ENCODE measurements at regions not wholly inside any gene's neighbourhood (a gene's known extent, or its start where the extent isn't known, plus 50 kb on each side); places are given as distances from the start of the nearest gene placed in this dataset.
A peak's percentile ranks its signal among the peaks of the same experiment; 100 is the strongest.

GRCh38 chr21:15211491-15212133 lies 146.8 kb upstream of the NRIP1 start (continued):
- TF ChIP-seq, protein P1, sequence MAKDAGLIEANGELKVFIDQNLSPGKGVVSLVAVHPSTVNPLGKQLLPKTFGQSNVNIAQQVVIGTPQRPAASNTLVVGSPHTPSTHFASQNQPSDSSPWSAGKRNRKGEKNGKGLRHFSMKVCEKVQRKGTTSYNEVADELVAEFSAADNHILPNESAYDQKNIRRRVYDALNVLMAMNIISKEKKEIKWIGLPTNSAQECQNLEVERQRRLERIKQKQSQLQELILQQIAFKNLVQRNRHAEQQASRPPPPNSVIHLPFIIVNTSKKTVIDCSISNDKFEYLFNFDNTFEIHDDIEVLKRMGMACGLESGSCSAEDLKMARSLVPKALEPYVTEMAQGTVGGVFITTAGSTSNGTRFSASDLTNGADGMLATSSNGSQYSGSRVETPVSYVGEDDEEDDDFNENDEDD (CRISPR knock-in tag; IDR thresholded peaks at IDR 0.05; ENCODE audit: borderline replicate concordance), result no peak
- TF ChIP-seq BHLHE40 (IDR thresholded peaks at IDR 0.05; ENCODE audit: low read length) (peak; percentile 78), TAF15 (IDR thresholded peaks at IDR 0.05; ENCODE audit: low read depth, low read length, poor library complexity, severe bottlenecking) (no peak), ATF2 (CRISPR knock-in tag; IDR thresholded peaks at IDR 0.05) (peak; percentile 81), ZNF629 (CRISPR knock-in tag; conservative IDR thresholded peaks at IDR 0.05) (peak; percentile 60; the same call in 1 of the 2 replicates), MIER3 (CRISPR knock-in tag; IDR thresholded peaks at IDR 0.05; ENCODE audit: borderline replicate concordance) (peak; percentile 89; the same call in 1 of the 2 replicates), ZNF670 (CRISPR knock-in tag; IDR thresholded peaks at IDR 0.05; ENCODE audit: borderline replicate concordance) (0 out of 2 replicates have a peak, but pooled peaks have one; percentile 49), GABPB1 (CRISPR knock-in tag; IDR thresholded peaks at IDR 0.05) (peak; percentile 38; the same call in 1 of the 2 replicates), MIER2 (CRISPR knock-in tag; IDR thresholded peaks at IDR 0.05) (no peak; the same call in 1 of the 2 replicates), ZNF816 (CRISPR knock-in tag; IDR thresholded peaks at IDR 0.05; ENCODE audit: borderline replicate concordance) (no peak), TARDBP (CRISPR knock-in tag; IDR thresholded peaks at IDR 0.05) (peak; percentile 79; the same call in 1 of the 2 replicates), HMG20B (CRISPR knock-in tag; conservative IDR thresholded peaks at IDR 0.05) (peak; percentile 96), ZNF839 (CRISPR knock-in tag; IDR thresholded peaks at IDR 0.05; ENCODE audit: borderline replicate concordance) (no peak), ZNF335 (CRISPR knock-in tag; IDR thresholded peaks at IDR 0.05) (no peak), ERF (CRISPR knock-in tag; IDR thresholded peaks at IDR 0.05) (peak; percentile 83; the same call in 1 of the 2 replicates), ZNF749 (CRISPR knock-in tag; IDR thresholded peaks at IDR 0.05; ENCODE audit: borderline replicate concordance) (no peak), NR2F2 (IDR thresholded peaks at IDR 0.05; ENCODE audit: borderline replicate concordance, low read depth) (peak; percentile 95), TGIF2 (CRISPR knock-in tag; IDR thresholded peaks at IDR 0.05) (no peak), NFIB (CRISPR knock-in tag; IDR thresholded peaks at IDR 0.05; ENCODE audit: borderline replicate concordance) (no peak), ZBTB42 (CRISPR knock-in tag; IDR thresholded peaks at IDR 0.05) (no peak), ZNF776 (CRISPR knock-in tag; IDR thresholded peaks at IDR 0.05) (no peak)
- TF ChIP-seq, protein P2, sequence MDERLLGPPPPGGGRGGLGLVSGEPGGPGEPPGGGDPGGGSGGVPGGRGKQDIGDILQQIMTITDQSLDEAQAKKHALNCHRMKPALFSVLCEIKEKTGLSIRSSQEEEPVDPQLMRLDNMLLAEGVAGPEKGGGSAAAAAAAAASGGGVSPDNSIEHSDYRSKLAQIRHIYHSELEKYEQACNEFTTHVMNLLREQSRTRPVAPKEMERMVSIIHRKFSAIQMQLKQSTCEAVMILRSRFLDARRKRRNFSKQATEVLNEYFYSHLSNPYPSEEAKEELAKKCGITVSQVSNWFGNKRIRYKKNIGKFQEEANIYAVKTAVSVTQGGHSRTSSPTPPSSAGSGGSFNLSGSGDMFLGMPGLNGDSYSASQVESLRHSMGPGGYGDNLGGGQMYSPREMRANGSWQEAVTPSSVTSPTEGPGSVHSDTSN (CRISPR knock-in tag; IDR thresholded peaks at IDR 0.05), result no peak
- TF ChIP-seq, protein P3, sequence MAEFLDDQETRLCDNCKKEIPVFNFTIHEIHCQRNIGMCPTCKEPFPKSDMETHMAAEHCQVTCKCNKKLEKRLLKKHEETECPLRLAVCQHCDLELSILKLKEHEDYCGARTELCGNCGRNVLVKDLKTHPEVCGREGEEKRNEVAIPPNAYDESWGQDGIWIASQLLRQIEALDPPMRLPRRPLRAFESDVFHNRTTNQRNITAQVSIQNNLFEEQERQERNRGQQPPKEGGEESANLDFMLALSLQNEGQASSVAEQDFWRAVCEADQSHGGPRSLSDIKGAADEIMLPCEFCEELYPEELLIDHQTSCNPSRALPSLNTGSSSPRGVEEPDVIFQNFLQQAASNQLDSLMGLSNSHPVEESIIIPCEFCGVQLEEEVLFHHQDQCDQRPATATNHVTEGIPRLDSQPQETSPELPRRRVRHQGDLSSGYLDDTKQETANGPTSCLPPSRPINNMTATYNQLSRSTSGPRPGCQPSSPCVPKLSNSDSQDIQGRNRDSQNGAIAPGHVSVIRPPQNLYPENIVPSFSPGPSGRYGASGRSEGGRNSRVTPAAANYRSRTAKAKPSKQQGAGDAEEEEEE (CRISPR knock-in tag; IDR thresholded peaks at IDR 0.05; ENCODE audit: borderline replicate concordance), result 0 out of 2 replicates have a peak, but pooled peaks have one; percentile 40
